ENCODE measurements at regions not wholly inside any gene's neighbourhood (a gene's known extent, or its start where the extent isn't known, plus 50 kb on each side); places are given as distances from the start of the nearest gene placed in this dataset.

- CTCF ChIA-PET, result no interaction called here
- no peak for DNase-seq (ENCODE audit: low read depth, low spot score)
- TF ChIP-seq CTCF (IDR thresholded peaks at IDR 0.05; ENCODE audit: insufficient read depth, low read length, missing control alignments), result no peak
- POLR2A ChIA-PET, result no interaction called here
- no peak overlapping the region for H3K4me3 ChIP-seq (ENCODE audit: low read depth, low read length)
Measured at GRCh38 chr6:4545893-4546292, 230.3 kb upstream of the CDYL start.

GRCh38 chr6:4543596-4543995, 232.6 kb upstream of the CDYL start:
- ChIA-PET POLR2A (interaction anchor here (0.6 kb wide), 1 partner anchor 40 kb away, joined by 3 read pairs; no protein-coding TSS in a partner anchor), CTCF (interaction anchor here (1.3 kb wide), 1 partner anchor 10 kb away, joined by 3 read pairs; no protein-coding TSS in a partner anchor)
- no peak for TF ChIP-seq CTCF (IDR thresholded peaks at IDR 0.05; ENCODE audit: insufficient read depth, low read length, missing control alignments)
- no peak for DNase-seq (ENCODE audit: low read depth, low spot score)
- H3K4me3 ChIP-seq (ENCODE audit: low read depth, low read length), result no peak overlapping the region

GRCh38 chr6:4533576-4533975, 242.6 kb upstream of the CDYL start:
- H3K4me3 ChIP-seq (ENCODE audit: low read depth, low read length), result no peak overlapping the region
- no peak for DNase-seq (ENCODE audit: low read depth, low spot score)
- TF ChIP-seq CTCF (IDR thresholded peaks at IDR 0.05; ENCODE audit: insufficient read depth, low read length, missing control alignments), result no peak
- CTCF ChIA-PET, result no interaction called here
- POLR2A ChIA-PET, result no interaction called here

- POLR2A ChIA-PET, result no interaction called here
- DNase-seq (ENCODE audit: low read depth, low spot score), result no peak
- no peak overlapping the region for H3K4me3 ChIP-seq (ENCODE audit: low read depth, low read length)
- no peak for TF ChIP-seq CTCF (IDR thresholded peaks at IDR 0.05; ENCODE audit: insufficient read depth, low read length, missing control alignments)
- CTCF ChIA-PET, result interaction anchor here (0.6 kb wide), 1 partner anchor 472 kb away, joined by 3 read pairs; no protein-coding TSS in a partner anchor
Measured at GRCh38 chr6:4531406-4531805, 244.8 kb upstream of the CDYL start.

GRCh38 chr6:4522453-4522852, 253.8 kb upstream of the CDYL start:
- CTCF ChIA-PET, result no interaction called here

GRCh38 chr6:4521070-4521469, 255.1 kb upstream of the CDYL start:
- ChIA-PET POLR2A (no interaction called here), CTCF (no interaction called here)
- DNase-seq (ENCODE audit: low read depth, low spot score), result no peak
- H3K4me3 ChIP-seq (ENCODE audit: low read depth, low read length), result no peak overlapping the region
- no peak for TF ChIP-seq CTCF (IDR thresholded peaks at IDR 0.05; ENCODE audit: insufficient read depth, low read length, missing control alignments)

More at GRCh38 chr6:4522453-4522852, 253.8 kb upstream of the CDYL start:
- H3K4me3 ChIP-seq (ENCODE audit: low read depth, low read length), result no peak overlapping the region
- no peak for DNase-seq (ENCODE audit: low read depth, low spot score)
- POLR2A ChIA-PET, result no interaction called here
- no peak for TF ChIP-seq CTCF (IDR thresholded peaks at IDR 0.05; ENCODE audit: insufficient read depth, low read length, missing control alignments)
